GM10248 (cell line): ENCODE measurements at regions not wholly inside any gene's neighbourhood (a gene's known extent, or its start where the extent isn't known, plus 50 kb on each side); places are given as distances from the start of the nearest gene placed in this dataset.

Experiments used
- CTCF ChIA-PET: fragments of 300-600 bp; sonication (Branson Sonifier 250); formaldehyde crosslinking; extraction: SDS; loops from one replicate; lab custom pipeline; 2021; ENCODE audit warnings: antibody characterized with exemption; lab: Yijun Ruan, JAX
- POLR2A ChIA-PET: fragments of 350-650 bp; sonication (Branson Sonifier 250); formaldehyde crosslinking; extraction: SDS; loops from one replicate; lab custom pipeline; 2020; ENCODE audit warnings: antibody characterized with exemption; lab: Yijun Ruan, JAX
- DNase-seq: peaks from one replicate; pipeline ENCODE4 v3.0.0; 2012; ENCODE audit errors: extremely low spot score
- TF ChIP-seq, protein P1 (sequence below): IDR thresholded peaks from 2 replicates; pipeline ENCODE4 v1.5.1; 2012; ENCODE audit warnings: mild to moderate bottlenecking, low read depth; ENCODE audit errors: extremely low read depth, missing control alignments, control extremely low read depth

DNA sequence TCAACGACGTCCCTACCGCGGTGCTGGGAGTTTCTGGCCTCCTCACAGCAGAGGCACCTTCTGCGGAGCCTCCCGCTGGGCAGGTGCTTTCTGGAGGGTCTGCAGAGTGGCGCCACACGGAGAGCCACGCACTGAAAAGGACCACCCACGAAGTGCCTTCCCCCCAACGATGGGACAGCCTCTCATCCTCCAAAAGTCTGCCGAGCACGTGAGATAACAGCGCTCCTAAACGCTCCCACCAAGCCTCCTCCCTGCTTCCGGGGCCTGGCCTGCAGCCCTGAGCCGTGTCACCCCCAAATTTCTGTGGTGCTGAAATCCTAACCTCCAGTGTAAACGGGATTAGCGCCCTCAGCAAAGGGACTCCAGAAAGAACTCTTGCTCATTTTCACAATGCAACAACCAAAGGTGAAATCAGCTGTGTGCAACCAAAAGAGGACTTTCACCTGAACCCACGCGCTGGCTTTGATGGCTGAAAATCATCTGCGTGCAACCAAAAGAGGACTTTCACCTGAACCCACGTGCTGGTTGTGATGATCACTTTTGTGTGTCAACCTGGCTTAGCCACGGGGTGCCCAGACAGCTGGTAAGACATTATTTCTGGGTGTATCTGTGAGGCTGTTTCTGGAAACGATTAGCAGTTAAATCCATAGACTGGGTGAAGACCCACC, 924.6 kb downstream of the BRD1 start:
- TF ChIP-seq, protein P1, sequence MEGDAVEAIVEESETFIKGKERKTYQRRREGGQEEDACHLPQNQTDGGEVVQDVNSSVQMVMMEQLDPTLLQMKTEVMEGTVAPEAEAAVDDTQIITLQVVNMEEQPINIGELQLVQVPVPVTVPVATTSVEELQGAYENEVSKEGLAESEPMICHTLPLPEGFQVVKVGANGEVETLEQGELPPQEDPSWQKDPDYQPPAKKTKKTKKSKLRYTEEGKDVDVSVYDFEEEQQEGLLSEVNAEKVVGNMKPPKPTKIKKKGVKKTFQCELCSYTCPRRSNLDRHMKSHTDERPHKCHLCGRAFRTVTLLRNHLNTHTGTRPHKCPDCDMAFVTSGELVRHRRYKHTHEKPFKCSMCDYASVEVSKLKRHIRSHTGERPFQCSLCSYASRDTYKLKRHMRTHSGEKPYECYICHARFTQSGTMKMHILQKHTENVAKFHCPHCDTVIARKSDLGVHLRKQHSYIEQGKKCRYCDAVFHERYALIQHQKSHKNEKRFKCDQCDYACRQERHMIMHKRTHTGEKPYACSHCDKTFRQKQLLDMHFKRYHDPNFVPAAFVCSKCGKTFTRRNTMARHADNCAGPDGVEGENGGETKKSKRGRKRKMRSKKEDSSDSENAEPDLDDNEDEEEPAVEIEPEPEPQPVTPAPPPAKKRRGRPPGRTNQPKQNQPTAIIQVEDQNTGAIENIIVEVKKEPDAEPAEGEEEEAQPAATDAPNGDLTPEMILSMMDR = no peak
- POLR2A ChIA-PET = no interaction called here
- CTCF ChIA-PET = interaction anchor here (1.1 kb wide), 1 partner anchor 38 kb away, joined by 3 read pairs; no protein-coding TSS in a partner anchor
- no peak for DNase-seq

GRCh38 chr22:48902001-48902869, 925.4 kb downstream of the BRD1 start:
- POLR2A ChIA-PET = no interaction called here
- DNase-seq = no peak
- TF ChIP-seq, protein P1 = no peak
- CTCF ChIA-PET = no interaction called here

DNA sequence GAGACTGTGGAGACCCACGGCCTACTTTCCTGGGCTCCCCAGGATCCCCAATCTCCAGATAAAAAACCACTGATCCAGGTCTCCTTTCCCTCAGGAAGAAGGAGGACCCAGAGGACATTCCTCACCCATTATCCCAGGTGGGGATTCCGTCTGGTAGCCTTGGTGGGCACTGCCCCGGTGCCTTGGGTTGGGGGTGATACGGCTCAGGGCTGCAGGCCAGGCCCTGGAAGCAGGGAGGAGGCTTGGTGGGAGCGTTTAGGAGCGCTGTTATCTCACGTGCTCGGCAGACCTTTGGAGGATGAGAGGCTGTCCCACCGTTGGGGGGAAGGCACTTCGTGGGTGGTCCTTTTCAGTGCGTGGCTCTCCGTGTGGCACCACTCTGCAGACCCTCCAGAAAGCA, 926.3 kb downstream of the BRD1 start:
- POLR2A ChIA-PET = no interaction called here
- TF ChIP-seq, protein P1 = no peak
- CTCF ChIA-PET = no interaction called here
- no peak for DNase-seq

- CTCF ChIA-PET = interaction anchor here (0.7 kb wide), 1 partner anchor 17 kb away, joined by 3 read pairs; no protein-coding TSS in a partner anchor
- TF ChIP-seq, protein P1 = no peak
- POLR2A ChIA-PET = no interaction called here
- no peak for DNase-seq
Observed at GRCh38 chr22:48900626-48901025, 927.0 kb downstream of the BRD1 start.

GRCh38 chr22:48900327-48900597, 927.4 kb downstream of the BRD1 start:
- TF ChIP-seq, protein P1 = no peak
- ChIA-PET POLR2A (no interaction called here), CTCF (interaction anchor here (0.7 kb wide), 1 partner anchor 16 kb away, joined by 3 read pairs; no protein-coding TSS in a partner anchor)
- DNase-seq = no peak

- DNase-seq = no peak
- TF ChIP-seq, protein P1 = no peak
- ChIA-PET POLR2A (no interaction called here), CTCF (interaction anchor here (0.7 kb wide), 1 partner anchor 16 kb away, joined by 3 read pairs; no protein-coding TSS in a partner anchor)
Observed at GRCh38 chr22:48899523-48900326, 927.9 kb downstream of the BRD1 start.
